Stomach (tissue), 4 donors: ENCODE measurements at regions not wholly inside any gene's neighbourhood (a gene's known extent, or its start where the extent isn't known, plus 50 kb on each side); places are given as distances from the start of the nearest gene placed in this dataset.

Source experiments
- CTCF ChIP-seq, 7 experiments: fragments of 450-650 bp in 4 of 7; fragments of 200-600 bp in 3 of 7; sonication (generic) in 3 of 7; IDR thresholded peaks; one replicate each; pipeline ENCODE4 v1.5.1; 2016 to 2019; ENCODE audit warnings: antibody characterized with exemption in 7 of 7, control low read depth in 2 of 7, mild to moderate bottlenecking in 1 of 7
- EP300 ChIP-seq: sonication (generic); formaldehyde crosslinking; IDR thresholded peaks from one replicate; pipeline ENCODE4 v1.6.1; 2017; ENCODE audit warnings: antibody characterized with exemption
- POLR2A ChIP-seq, 4 donors: fragments of 450-650 bp; IDR thresholded peaks; one replicate each; pipeline ENCODE4 v1.6.1; 2016; ENCODE audit warnings: antibody characterized with exemption in 4 of 4, control low read depth in 2 of 4, mild to moderate bottlenecking in 1 of 4, moderate library complexity in 1 of 4
- POLR2AphosphoS5 ChIP-seq, 3 donors: sonication (generic); formaldehyde crosslinking; IDR thresholded peaks; one replicate each; pipeline ENCODE4 v1.6.1; 2016; ENCODE audit warnings: antibody characterized with exemption in 3 of 3

- TF ChIP-seq POLR2AphosphoS5 (IDR thresholded peaks at IDR 0.05) (no peak), CTCF (IDR thresholded peaks at IDR 0.05) (no peak), POLR2A (IDR thresholded peaks at IDR 0.05) (no peak), EP300 (no peak)
These were observed 1188.3 kb downstream of the BRINP3 start for GRCh38 chr1:189289346-189289745.
